ENCODE measurements at regions not wholly inside any gene's neighbourhood (a gene's known extent, or its start where the extent isn't known, plus 50 kb on each side); places are given as distances from the start of the nearest gene placed in this dataset.

- H3K4me1 ChIP-seq (ENCODE audit: insufficient read depth, low read length): no peaks in the 10 kb centered on the region
- H2AFZ ChIP-seq (ENCODE audit: low read length): no peak overlapping the region
- BruUV-seq (replicated peaks): no TSS peak
- no peaks in the 10 kb centered on the region for H3K9me3 ChIP-seq (ENCODE audit: low read length)
- H3F3A ChIP-seq (ENCODE audit: low read length, unreplicated experiment): no peaks in the 10 kb centered on the region
- H3K9me2 ChIP-seq (replicated peaks; ENCODE audit: low read length): no peaks in the 10 kb centered on the region
- H4K20me1 ChIP-seq (ENCODE audit: low read length): no peaks in the 10 kb centered on the region
- no peak overlapping the region for H3K9ac ChIP-seq (ENCODE audit: low read length)
- H3K27me3 ChIP-seq (ENCODE audit: low read length): no peaks in the 10 kb centered on the region
- ATAC-seq (peak; percentile 45), DNase-seq (no peak)
- H3K27ac ChIP-seq (ENCODE audit: low read length): no peak overlapping the region
- H3K4me3 ChIP-seq (ENCODE audit: low read length): no peak overlapping the region
- H3K79me2 ChIP-seq (ENCODE audit: low read length): no peaks in the 10 kb centered on the region
- ChIA-PET POLR2A (ENCODE audit: unreplicated experiment) (no interaction called here), CTCF (no interaction called here)
- intact Hi-C loops (cut with micrococcal nuclease): no loop called here
- H3K4me2 ChIP-seq (ENCODE audit: low read length): no peak overlapping the region
- TF ChIP-seq EZH2phosphoT487 (IDR thresholded peaks at IDR 0.05; ENCODE audit: borderline replicate concordance, low read length) (no peak), EZH2 (IDR thresholded peaks at IDR 0.05; ENCODE audit: low read length, unreplicated experiment) (no peak), CTCF (conservative IDR thresholded peaks at IDR 0.05; ENCODE audit: low read depth, low read length) (no peak)
- no peaks in the 10 kb centered on the region for H3K36me3 ChIP-seq (ENCODE audit: low read depth, low read length)
These were observed 411.9 kb downstream of the HLX start for GRCh38 chr1:221291113-221291512.

GRCh38 chr1:221292652-221293051 lies 413.4 kb downstream of the HLX start:
- Histone ChIP-seq H3K79me2 (ENCODE audit: low read length) (no peaks in the 10 kb centered on the region), H3F3A (ENCODE audit: low read length, unreplicated experiment) (no peaks in the 10 kb centered on the region), H2AFZ (ENCODE audit: low read length) (no peak overlapping the region), H3K4me1 (ENCODE audit: insufficient read depth, low read length) (no peaks in the 10 kb centered on the region), H3K9me3 (ENCODE audit: low read length) (no peaks in the 10 kb centered on the region), H3K9me2 (replicated peaks; ENCODE audit: low read length) (no peaks in the 10 kb centered on the region), H3K36me3 (ENCODE audit: low read depth, low read length) (no peaks in the 10 kb centered on the region), H4K20me1 (ENCODE audit: low read length) (no peaks in the 10 kb centered on the region), H3K9ac (ENCODE audit: low read length) (no peak overlapping the region), H3K4me2 (ENCODE audit: low read length) (no peak overlapping the region), H3K27me3 (ENCODE audit: low read length) (no peaks in the 10 kb centered on the region), H3K4me3 (ENCODE audit: low read length) (no peak overlapping the region), H3K27ac (ENCODE audit: low read length) (no peak overlapping the region)
- CTCF ChIA-PET: no interaction called here
- TF ChIP-seq EZH2 (IDR thresholded peaks at IDR 0.05; ENCODE audit: low read length, unreplicated experiment) (no peak), CTCF (conservative IDR thresholded peaks at IDR 0.05; ENCODE audit: low read depth, low read length) (no peak), EZH2phosphoT487 (IDR thresholded peaks at IDR 0.05; ENCODE audit: borderline replicate concordance, low read length) (no peak)
- BruUV-seq (replicated peaks): no TSS peak
- DNase-seq: no peak
- POLR2A ChIA-PET (ENCODE audit: unreplicated experiment): no interaction called here
- ATAC-seq: no peak
- intact Hi-C loops (cut with micrococcal nuclease): no loop called here

GRCh38 chr1:221294242-221294641 lies 415.0 kb downstream of the HLX start:
- POLR2A ChIA-PET (ENCODE audit: unreplicated experiment): no interaction called here
- no TSS peak for BruUV-seq (replicated peaks)

More at GRCh38 chr1:221294242-221294641, 415.0 kb downstream of the HLX start:
- H3K36me3 ChIP-seq (ENCODE audit: low read depth, low read length): no peaks in the 10 kb centered on the region
- H3K27ac ChIP-seq (ENCODE audit: low read length): no peak overlapping the region
- H3K4me2 ChIP-seq (ENCODE audit: low read length): no peak overlapping the region
- H3K27me3 ChIP-seq (ENCODE audit: low read length): no peaks in the 10 kb centered on the region
- intact Hi-C loops (cut with micrococcal nuclease): no loop called here
- TF ChIP-seq CTCF (conservative IDR thresholded peaks at IDR 0.05; ENCODE audit: low read depth, low read length) (no peak), EZH2phosphoT487 (IDR thresholded peaks at IDR 0.05; ENCODE audit: borderline replicate concordance, low read length) (no peak), EZH2 (IDR thresholded peaks at IDR 0.05; ENCODE audit: low read length, unreplicated experiment) (no peak)
- H3K79me2 ChIP-seq (ENCODE audit: low read length): no peaks in the 10 kb centered on the region
- no peaks in the 10 kb centered on the region for H3K4me1 ChIP-seq (ENCODE audit: insufficient read depth, low read length)
- H3K9me2 ChIP-seq (replicated peaks; ENCODE audit: low read length): no peaks in the 10 kb centered on the region
- no peak for ATAC-seq
- no peaks in the 10 kb centered on the region for H3F3A ChIP-seq (ENCODE audit: low read length, unreplicated experiment)
- no peaks in the 10 kb centered on the region for H4K20me1 ChIP-seq (ENCODE audit: low read length)
- H3K9me3 ChIP-seq (ENCODE audit: low read length): no peaks in the 10 kb centered on the region
- H2AFZ ChIP-seq (ENCODE audit: low read length): no peak overlapping the region
- CTCF ChIA-PET: no interaction called here
- H3K9ac ChIP-seq (ENCODE audit: low read length): no peak overlapping the region
- DNase-seq: peak; percentile 61
- H3K4me3 ChIP-seq (ENCODE audit: low read length): no peak overlapping the region

All from PC-3 (cell line).